ENCODE measurements at regions not wholly inside any gene's neighbourhood (a gene's known extent, or its start where the extent isn't known, plus 50 kb on each side); places are given as distances from the start of the nearest gene placed in this dataset.

- DNase-seq (ENCODE audit: low spot score), result no peak
Measured at GRCh38 chr9:1320607-1321195, 270.5 kb downstream of the DMRT2 start.

DNA sequence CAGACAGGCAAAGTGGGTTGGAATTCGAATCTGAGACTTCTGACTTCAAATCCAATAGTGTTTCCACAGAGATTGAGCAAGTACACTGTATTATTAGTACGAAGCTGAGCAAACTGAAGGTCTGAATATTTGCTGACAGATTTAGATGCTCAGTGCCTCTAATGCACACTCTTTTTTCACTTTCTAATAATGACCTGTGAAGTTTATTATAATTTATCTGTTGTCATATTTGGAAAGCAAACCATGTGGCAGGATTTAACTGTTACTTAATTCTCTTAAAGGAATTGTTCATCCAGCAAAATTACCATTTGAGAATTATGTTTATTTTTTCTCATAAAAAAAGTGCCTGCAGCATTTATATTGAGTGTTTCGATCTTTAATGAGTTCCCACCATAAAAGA, 277.3 kb downstream of the DMRT2 start:
- no peak for DNase-seq (ENCODE audit: low spot score)

DNA sequence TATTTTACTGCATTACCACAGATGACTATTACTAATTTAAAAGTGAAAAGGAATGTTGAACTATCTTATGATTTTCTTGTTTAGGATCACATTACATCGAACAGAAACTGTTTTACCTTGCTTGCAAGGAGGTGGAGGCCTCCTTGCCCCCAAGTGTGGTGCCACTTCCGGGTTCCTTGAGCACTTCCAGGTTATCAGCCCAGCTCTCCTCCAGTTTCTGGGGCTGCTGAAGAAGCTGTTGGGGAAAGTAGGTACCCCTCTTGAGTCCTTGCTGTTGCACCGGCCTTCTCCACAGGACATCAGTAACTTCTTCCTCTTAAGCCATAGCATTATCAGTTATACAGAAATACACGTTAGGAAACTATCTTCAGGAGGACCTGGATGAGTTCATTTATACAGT, 278.2 kb downstream of the DMRT2 start:
- no peak for DNase-seq (ENCODE audit: low spot score)

- DNase-seq (ENCODE audit: low spot score), result no peak
Measured at GRCh38 chr9:1331546-1332038, 281.4 kb downstream of the DMRT2 start.

DNA sequence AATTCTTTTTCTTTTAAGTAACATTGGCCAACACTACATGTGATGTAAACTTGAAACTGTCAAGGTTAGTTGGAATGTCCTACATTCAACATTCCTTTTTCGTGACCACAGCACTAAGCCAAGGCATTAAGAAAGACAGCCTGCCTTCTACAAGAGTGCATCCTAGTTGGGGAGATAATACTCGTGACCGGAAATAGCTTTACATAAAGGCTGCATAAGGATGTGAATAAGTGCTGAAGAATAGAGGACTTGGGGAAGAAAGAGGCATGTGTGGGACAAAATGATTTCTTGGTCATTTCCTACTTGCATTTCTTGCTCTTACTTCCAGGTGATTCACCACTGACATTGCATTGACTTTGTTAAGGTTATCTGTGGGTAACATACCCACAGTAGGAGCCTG, 282.0 kb downstream of the DMRT2 start:
- DNase-seq (ENCODE audit: low spot score), result no peak

GRCh38 chr9:1335174-1335573, 285.0 kb downstream of the DMRT2 start:
- DNase-seq (ENCODE audit: low spot score), result no peak

DNA sequence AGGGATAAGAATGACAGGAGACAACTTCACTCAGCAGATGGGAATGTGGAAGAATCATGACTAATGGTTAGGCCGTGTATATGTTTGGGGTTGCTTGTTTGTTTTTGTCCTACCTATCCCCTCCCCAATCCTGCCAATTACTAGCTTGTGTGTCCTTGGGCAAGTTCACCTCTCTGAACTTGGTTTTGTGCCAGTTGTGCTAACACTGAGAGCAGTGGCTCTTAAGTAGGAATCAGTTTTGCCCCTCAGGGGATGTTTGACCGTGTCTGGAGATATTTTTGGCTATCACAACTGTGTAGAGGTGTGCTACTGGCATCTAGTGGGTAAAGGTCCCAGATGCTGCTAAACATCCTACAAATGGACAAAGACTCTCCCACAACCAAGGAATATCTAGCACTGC, 287.0 kb downstream of the DMRT2 start:
- DNase-seq (ENCODE audit: low spot score), result no peak

GRCh38 chr9:1340390-1340789, 290.2 kb downstream of the DMRT2 start:
- DNase-seq (ENCODE audit: low spot score), result no peak

- DNase-seq (ENCODE audit: low spot score), result no peak
Measured at GRCh38 chr9:1353291-1353690, 303.1 kb downstream of the DMRT2 start.

- DNase-seq (ENCODE audit: low spot score), result no peak
Measured at GRCh38 chr9:1354086-1354485, 303.9 kb downstream of the DMRT2 start.

DNA sequence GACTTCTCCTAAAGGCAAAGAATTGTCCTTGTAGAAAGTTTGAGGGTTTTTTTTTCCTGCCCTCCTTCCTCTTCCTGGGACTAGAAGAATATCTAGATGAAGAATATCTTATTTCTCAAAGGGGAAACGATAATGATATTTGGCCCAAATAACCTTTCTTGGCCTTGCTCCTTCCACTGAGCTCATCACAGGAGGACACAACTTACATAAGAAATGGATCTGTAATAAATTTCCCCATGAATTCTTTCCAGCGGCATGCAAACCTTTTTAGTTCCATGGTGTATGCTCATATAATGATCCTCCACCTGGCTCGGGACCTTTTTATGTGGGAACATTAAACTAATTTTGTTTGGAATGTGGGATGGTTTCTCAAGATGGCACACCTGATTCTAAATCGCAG, 304.4 kb downstream of the DMRT2 start:
- no peak for DNase-seq (ENCODE audit: low spot score)

- no peak for DNase-seq (ENCODE audit: low spot score)
Measured at GRCh38 chr9:1355656-1356055, 305.5 kb downstream of the DMRT2 start.

- no peak for DNase-seq (ENCODE audit: low spot score)
Measured at GRCh38 chr9:1362845-1363244, 312.7 kb downstream of the DMRT2 start.

DNA sequence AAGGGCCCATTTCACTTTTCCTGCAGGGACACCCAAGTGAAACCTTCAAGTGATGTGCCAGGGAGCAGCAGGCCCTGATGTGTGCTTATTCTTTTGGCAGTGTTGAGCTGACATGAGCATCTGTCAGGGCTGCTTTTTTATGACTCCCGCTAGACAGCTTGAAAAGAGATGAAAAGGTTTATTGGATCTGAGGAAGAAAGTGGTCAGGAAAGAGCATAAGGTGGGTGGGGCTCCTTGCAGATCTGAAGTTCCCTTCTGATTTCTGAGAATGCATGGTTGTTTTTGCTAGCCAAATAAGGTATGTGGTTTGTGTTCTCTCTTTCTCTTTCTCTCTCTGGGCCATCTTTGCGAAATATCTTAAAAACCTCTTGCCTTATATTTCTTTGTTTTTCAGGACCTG, 316.1 kb downstream of the DMRT2 start:
- no peak for DNase-seq (ENCODE audit: low spot score)

- no peak for DNase-seq (ENCODE audit: low spot score)
Measured at GRCh38 chr9:1369297-1369696, 319.1 kb downstream of the DMRT2 start.

GRCh38 chr9:1373445-1373844, 323.3 kb downstream of the DMRT2 start:
- DNase-seq (ENCODE audit: low spot score), result no peak

DNA sequence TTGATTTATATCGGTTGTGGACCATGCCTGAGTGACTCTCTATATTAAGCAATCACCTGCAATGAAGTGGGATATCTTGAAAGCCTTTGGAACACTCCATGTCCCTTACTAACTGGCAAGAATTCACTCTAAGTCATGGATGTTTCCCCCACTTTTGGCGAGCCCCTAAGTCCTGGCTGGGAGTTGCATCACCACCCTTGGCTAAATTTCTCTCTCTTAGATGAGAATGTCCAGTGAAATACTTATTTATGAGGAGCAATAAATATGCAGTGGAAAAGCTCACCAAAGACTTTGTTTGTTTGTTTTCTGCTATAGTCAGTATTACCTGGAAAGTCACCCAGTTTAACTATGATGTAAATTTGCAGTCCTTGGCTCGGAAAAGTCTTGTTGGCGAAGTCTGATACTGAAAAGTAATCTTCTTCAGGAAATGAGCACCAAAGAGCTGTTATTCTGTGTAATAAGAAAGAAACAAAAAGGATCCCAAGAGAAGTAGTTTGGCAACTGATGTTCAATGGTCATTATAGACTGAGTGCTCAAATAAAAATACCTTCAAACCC, 333.8 kb downstream of the DMRT2 start:
- no peak for DNase-seq (ENCODE audit: low spot score)

GRCh38 chr9:1384816-1385215, 334.7 kb downstream of the DMRT2 start:
- DNase-seq (ENCODE audit: low spot score), result no peak

DNA sequence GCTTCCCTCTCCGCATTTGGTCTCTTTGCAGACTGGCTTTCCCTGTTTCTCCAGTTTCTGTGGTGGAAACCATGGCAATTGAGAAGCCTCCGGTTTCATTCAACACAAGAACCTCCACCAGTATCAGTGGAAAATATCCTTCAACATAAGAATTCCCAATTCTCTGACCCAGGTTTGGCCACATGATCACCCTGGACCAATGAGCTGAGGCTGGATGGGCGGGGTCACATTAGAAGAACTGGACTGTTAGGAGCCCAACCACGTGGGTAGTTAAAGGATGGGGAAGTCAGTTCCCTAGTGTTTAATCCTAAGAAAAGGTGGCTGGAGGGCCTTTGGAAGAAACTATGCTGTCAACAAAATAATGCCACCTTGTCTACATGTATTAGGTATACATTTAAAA, 336.3 kb downstream of the DMRT2 start:
- no peak for DNase-seq (ENCODE audit: low spot score)

GRCh38 chr9:1388216-1388615, 338.1 kb downstream of the DMRT2 start:
- DNase-seq (ENCODE audit: low spot score), result no peak

- DNase-seq (ENCODE audit: low spot score), result no peak
Measured at GRCh38 chr9:1400983-1401382, 350.8 kb downstream of the DMRT2 start.

GRCh38 chr9:1404940-1405339, 354.8 kb downstream of the DMRT2 start:
- no peak for DNase-seq (ENCODE audit: low spot score)

DNA sequence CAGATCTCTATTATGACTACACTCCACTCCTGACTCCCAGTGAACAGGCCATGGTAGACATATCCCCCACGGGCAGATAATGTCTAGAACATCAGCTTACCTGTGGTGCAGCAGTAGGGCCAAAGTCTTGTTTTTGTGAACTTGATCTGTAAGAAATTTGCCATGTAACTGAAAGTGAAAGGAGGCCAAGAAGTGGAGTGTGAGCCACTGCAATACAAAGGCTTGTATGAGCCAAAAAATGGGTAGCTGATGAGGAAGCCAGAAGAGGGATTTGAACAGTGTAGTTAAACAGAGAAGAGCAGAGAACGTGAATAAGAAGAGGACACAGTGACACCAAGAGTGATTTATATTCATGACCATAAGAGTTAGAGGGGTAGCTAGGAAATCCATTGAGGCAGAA, 361.7 kb downstream of the DMRT2 start:
- no peak for DNase-seq (ENCODE audit: low spot score)

DNA sequence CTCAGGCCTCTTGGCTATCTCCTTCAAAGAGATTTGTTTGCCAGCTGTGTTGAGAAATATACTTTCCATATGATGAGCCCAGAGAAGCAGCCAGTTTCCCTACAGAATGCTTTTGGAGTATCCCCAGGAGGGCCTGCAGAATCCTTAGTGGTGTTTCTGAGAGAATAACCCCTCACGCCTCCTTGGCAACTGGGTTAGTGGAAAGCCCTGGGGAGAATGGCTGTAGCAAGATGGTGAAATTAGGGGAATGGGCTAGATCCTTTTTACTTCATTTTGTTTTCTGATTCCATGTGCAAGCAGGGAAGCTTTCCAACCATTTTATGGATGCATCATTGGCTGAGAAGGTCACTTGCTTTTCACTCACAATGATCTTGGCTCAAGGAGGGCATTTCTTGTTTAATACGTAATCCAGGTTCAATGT, 364.6 kb downstream of the DMRT2 start:
- no peak for DNase-seq (ENCODE audit: low spot score)
